ENCODE measurements at regions not wholly inside any gene's neighbourhood (a gene's known extent, or its start where the extent isn't known, plus 50 kb on each side); places are given as distances from the start of the nearest gene placed in this dataset.

GRCh38 chr12:124487834-124488165, 79.6 kb downstream of the NCOR2 start:
- no peak for DNase-seq

GRCh38 chr12:124487066-124487833, 80.2 kb downstream of the NCOR2 start:
- DNase-seq: no peak

- no peak for DNase-seq
These were observed 81.0 kb downstream of the NCOR2 start for GRCh38 chr12:124486346-124486963.

- DNase-seq: no peak
These were observed 82.0 kb downstream of the NCOR2 start for GRCh38 chr12:124485371-124485770.

GRCh38 chr12:124484526-124484953, 82.9 kb downstream of the NCOR2 start:
- DNase-seq: no peak

GRCh38 chr12:124484067-124484466, 83.3 kb downstream of the NCOR2 start:
- no peak for DNase-seq

- DNase-seq: no peak
These were observed 84.3 kb downstream of the NCOR2 start for GRCh38 chr12:124482901-124483799.

- DNase-seq: no peak
These were observed 84.9 kb downstream of the NCOR2 start for GRCh38 chr12:124482567-124482893.

GRCh38 chr12:124481772-124482566, 85.4 kb downstream of the NCOR2 start:
- DNase-seq: no peak

GRCh38 chr12:124481257-124481750, 86.1 kb downstream of the NCOR2 start:
- no peak for DNase-seq

GRCh38 chr12:124480469-124481256, 86.7 kb downstream of the NCOR2 start:
- DNase-seq: no peak

- no peak for DNase-seq
These were observed 87.5 kb downstream of the NCOR2 start for GRCh38 chr12:124479680-124480468.

- no peak for DNase-seq
These were observed 88.3 kb downstream of the NCOR2 start for GRCh38 chr12:124478985-124479645.

- no peak for DNase-seq
These were observed 89.0 kb downstream of the NCOR2 start for GRCh38 chr12:124478416-124478815.

GRCh38 chr12:124477107-124477915, 90.1 kb downstream of the NCOR2 start:
- DNase-seq: no peak

- no peak for DNase-seq
These were observed 91.4 kb downstream of the NCOR2 start for GRCh38 chr12:124476011-124476400.

- no peak for DNase-seq
These were observed 92.0 kb downstream of the NCOR2 start for GRCh38 chr12:124475295-124476010.

- DNase-seq: no peak
These were observed 92.7 kb downstream of the NCOR2 start for GRCh38 chr12:124474709-124475108.
